NCI-H748 treated with DMSO at 0.1 percent for 48 hours (cell line): ENCODE measurements at regions not wholly inside any gene's neighbourhood (a gene's known extent, or its start where the extent isn't known, plus 50 kb on each side); places are given as distances from the start of the nearest gene placed in this dataset.
"Not testable (repeated sequence)": the region's sequence is repeated elsewhere in the genome, so short reads cannot be mapped to it uniquely, and the experiment has no call there.

Experiments
- DNase-seq: peaks from one replicate; lab custom pipeline; 2025; lab: John Stamatoyannopoulos, UW

DNA sequence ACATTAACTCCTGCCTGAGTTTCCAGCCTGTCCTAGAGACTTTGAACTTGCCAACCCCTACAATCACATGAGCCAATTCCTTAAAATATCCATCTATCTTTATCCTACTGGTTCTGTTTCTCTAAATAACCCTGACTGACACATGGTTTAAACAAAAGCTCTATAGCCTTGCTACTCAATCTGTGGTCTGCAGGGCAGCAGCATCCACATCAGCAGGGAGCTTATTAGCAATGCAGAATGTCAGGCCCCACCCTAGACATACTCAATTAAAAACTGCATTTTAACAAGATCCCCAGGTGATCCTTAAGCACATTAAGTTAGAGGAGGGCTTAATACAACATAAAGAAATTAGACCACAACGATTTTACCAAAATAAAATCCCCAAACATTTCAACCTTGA, 108.3 kb upstream of the CPSF6 start:
- no peak for DNase-seq

- no peak for DNase-seq
These were observed 102.3 kb upstream of the CPSF6 start for GRCh38 chr12:69136931-69137613.

DNA sequence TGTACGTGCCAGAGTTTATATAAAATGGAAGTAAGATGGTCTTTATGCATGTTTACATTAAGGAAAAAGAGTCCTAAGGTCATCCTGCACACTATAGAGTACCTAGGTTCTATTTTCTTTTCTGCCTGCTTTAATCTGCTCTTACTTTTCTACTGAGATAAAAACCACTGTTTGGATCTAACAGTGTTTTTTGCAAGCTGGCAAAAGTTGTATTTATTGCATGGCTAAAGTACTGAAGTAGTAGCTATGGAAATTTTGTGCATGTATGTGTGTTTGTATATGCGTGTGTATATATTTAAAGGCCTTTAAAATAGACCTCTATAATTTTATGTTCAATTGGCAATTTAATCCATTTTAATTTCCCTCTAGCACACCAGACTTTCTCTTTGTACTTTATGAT, 98.3 kb upstream of the CPSF6 start:
- DNase-seq, result no peak

- DNase-seq, result no peak
These were observed 90.1 kb upstream of the CPSF6 start for GRCh38 chr12:69149270-69149669.

GRCh38 chr12:69150083-69150795, 89.1 kb upstream of the CPSF6 start:
- no peak for DNase-seq

- DNase-seq, result no peak
These were observed 88.6 kb upstream of the CPSF6 start for GRCh38 chr12:69150796-69151127.

DNA sequence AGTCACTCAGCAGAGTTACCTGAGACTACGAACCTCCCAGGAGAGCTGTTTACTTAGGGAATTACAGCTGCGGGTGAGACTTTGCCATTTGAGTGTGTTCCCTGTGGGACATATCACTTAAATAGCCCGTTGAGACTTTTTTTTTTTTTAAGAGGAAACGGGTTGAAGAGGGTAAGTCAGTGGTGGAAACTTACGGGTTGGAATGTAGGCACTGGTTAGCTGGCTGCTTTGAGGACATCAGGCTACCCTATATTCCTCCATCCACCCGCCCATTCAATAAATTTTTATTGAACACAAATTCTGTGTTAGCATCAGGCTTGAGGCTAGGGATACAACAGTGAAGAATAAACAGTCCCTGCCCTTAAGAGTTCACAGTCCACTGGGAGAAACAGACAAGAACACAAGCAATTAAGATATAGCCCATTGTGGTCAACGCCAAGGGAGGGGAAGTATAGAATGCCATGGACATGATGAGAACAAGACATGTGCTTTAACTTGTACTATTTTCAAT, 88.1 kb upstream of the CPSF6 start:
- no peak for DNase-seq

- DNase-seq, result peak; percentile 48
These were observed 84.6 kb upstream of the CPSF6 start for GRCh38 chr12:69154585-69155363.

GRCh38 chr12:69157023-69157655, 82.2 kb upstream of the CPSF6 start:
- peak; percentile 58 for DNase-seq

DNA sequence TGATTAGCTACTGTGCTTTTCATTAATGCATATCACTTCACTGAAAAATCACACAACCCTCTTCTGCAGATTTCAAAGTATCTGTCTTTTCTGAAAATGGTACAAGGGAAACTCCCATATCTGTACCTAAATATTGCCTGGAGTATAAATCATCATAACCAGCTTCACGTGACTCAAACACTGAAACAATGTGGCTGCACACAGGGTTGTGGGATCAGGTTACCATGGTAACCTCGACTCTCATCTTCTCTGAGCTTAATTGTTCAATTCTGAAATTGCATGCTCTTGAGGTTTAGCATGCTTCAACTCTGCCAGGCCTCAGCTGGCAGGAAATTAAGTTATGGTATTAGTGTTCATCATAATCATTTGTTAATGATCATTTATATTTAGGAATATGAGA, 77.5 kb upstream of the CPSF6 start:
- peak; percentile 30 for DNase-seq

DNA sequence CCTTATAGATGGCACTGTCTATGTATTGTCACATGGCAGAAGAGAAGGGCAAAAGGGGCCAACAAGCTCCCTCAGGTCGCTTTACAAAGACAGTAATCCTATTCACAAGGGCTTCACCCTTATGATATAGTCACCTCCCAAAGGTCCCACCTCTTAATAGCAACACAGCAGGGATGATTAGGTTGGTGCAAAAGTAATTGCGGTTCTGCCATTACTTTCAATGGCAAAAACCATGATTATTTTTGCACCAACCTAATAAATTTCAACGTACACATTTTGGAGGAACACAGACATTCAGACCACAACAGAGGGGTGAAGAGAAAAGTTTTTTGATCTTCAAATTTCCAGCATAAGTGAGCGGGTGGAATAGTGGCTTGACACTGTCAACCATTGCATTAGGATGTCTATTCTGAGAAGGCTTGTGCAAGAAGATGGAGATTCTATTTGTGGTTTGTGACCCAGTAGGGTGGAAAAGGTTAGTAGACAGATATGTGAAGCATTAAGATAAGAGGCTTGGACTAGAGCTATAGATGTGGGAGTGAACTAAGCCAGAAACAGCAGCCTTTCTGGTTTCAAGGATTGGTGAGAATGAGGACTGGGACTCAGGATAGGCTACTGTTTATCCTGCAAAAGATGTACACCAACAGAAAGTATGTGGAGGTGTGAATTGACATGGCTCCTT, 75.5 kb upstream of the CPSF6 start:
- DNase-seq, result no peak

GRCh38 chr12:69167648-69168165, 71.7 kb upstream of the CPSF6 start:
- no peak for DNase-seq

- no peak for DNase-seq
These were observed 71.0 kb upstream of the CPSF6 start for GRCh38 chr12:69168363-69168762.

GRCh38 chr12:69168828-69169227, 70.5 kb upstream of the CPSF6 start:
- DNase-seq, result no peak

DNA sequence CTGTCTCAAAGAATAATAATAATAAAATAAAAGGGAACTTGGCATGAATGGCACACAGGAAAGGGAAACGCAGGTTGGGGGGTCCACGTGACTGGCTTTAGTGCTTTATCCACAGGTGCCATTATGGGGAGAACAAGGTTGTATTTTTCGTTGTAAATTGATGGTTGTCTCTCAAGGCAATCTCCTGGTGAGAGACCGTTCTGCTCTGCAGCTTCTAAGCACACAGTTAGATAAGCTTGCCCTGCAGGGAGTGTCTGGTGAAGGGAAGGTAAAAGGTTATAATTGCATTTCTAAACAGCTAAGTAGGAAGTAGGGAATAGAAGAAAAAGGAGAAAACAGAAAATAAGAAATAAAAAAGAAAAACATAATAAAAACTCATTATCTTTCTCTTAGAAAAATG, 69.1 kb upstream of the CPSF6 start:
- no peak for DNase-seq

DNA sequence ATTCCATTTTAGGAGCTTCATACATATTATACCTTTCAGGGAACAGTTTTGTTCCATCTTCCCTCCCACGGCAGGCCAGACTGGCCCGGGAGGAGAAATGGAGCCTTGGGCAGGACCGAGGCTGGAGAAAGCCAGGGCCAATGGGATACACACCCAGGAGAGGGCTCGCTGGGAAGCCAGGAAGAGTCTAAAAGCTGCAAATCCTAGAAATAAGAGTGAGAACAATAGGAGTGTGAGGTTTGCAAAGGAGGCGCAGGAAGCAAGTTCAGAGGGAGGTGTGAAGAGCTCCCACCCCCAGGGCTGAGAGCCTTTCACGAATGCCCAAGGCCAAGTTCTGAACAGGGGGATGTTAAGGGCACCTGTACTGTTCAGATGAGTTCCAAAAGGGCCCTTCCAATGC, 67.5 kb upstream of the CPSF6 start:
- no peak for DNase-seq

GRCh38 chr12:69172491-69172890, 66.9 kb upstream of the CPSF6 start:
- no peak for DNase-seq

DNA sequence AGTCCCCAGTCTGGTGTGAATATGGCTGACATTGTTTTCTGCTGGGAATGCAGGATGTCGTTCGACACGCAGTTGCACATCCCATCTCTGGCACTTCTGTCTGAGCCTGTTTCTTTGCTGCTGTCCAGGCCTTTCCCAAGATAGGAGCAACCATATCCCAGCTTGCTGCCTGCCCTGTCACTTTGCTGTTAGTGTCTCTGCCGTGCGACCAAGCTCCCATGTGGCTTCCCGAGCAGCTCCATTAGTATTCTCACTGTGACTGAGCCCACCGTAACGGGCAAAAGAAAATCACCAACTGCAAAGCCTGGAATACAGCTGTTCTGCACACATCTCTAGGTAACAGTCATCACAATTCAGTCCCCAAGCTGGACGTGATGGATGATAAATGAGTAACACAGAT, 66.0 kb upstream of the CPSF6 start:
- DNase-seq, result no peak

- DNase-seq, result no peak
These were observed 59.6 kb upstream of the CPSF6 start for GRCh38 chr12:69179786-69180185.

DNA sequence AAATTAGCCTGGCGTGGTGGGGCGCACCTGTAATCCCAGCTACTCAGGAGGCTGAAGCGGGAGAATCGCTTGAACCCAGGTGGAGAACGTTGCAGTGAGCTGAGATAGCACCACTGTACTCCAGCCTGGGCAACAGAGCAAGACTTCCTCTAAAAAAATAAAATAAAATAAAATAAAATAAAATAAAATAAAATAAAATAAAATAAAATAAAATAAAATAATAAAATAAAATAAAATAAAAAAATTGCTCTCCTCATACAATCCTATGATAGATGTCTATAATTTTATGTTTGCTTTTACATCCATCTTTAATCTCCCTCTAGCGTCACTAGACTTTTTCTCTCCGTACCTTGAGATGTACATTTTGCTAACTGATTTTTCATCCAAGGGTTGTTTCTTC, 51.8 kb upstream of the CPSF6 start:
- not testable (repeated sequence) for DNase-seq

DNA sequence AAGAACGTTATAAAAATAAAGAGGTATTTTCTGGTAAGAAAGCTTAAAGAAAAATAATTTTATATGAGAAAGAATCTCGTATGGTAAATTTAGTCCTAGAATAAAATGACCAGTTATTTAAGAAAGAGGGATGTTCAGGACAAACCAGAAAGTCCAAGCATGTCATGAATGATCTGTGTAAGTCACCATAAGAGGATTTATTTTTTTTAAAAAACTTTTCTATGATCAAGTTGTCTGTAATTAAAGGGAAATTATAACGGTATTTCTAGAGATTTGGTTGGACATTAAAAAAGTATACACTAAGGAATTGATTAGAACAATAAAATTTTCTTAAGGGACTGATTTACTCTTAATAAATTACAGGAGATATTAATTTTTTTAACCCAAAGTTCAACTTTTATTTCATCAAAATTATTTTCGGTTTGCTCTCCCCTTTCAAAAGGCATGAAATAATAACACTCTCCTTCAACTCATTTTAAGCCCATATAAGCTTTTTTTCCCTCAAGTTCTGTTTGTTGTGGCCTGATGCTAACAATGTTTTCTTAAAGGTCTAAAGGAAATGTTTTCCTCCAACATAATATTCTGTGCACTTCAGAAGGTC, 49.9 kb upstream of the CPSF6 start:
- DNase-seq, result no peak
